ENCODE measurements at regions not wholly inside any gene's neighbourhood (a gene's known extent, or its start where the extent isn't known, plus 50 kb on each side); places are given as distances from the start of the nearest gene placed in this dataset.

- ChIA-PET CTCF (no interaction called here), POLR2A (no interaction called here)
- Mint-ChIP-seq H3K27me3 (ENCODE audit: low read depth) (no peaks in the 10 kb centered on the region), H3K9me3 (peaks cover 23% of the 10 kb centered on the region), H3K27ac (no peak overlapping the region), H3K4me3 (no peak overlapping the region), H3K4me1 (peaks cover 8% of the 10 kb centered on the region), H3K36me3 (no peaks in the 10 kb centered on the region)
- TF ChIP-seq FOXJ3 (CRISPR knock-in tag; IDR thresholded peaks at IDR 0.05; ENCODE audit: borderline replicate concordance) (no peak), SP1 (CRISPR knock-in tag; conservative IDR thresholded peaks at IDR 0.05) (no peak), ZNF416 (CRISPR knock-in tag; IDR thresholded peaks at IDR 0.05) (no peak), ZNF425 (CRISPR knock-in tag; conservative IDR thresholded peaks at IDR 0.05) (no peak), ZMAT4 (CRISPR knock-in tag; IDR thresholded peaks at IDR 0.05) (no peak), ETV6 (CRISPR knock-in tag; IDR thresholded peaks at IDR 0.05) (no peak), HMGA2 (CRISPR knock-in tag; IDR thresholded peaks at IDR 0.05) (no peak), MLX (CRISPR knock-in tag; IDR thresholded peaks at IDR 0.05) (no peak), NR1H2 (CRISPR knock-in tag; IDR thresholded peaks at IDR 0.05) (no peak), OVOL2 (CRISPR knock-in tag; IDR thresholded peaks at IDR 0.05; ENCODE audit: borderline replicate concordance) (no peak), JUN (CRISPR knock-in tag; IDR thresholded peaks at IDR 0.05) (no peak), SOX15 (CRISPR knock-in tag; IDR thresholded peaks at IDR 0.05) (no peak), GTF2I (CRISPR knock-in tag; conservative IDR thresholded peaks at IDR 0.05) (no peak)
- no peak for ATAC-seq
- DNase-seq (ENCODE audit: low spot score), result no peak
Measured at GRCh38 chr15:47475336-47475735, 242.0 kb upstream of the SEMA6D start.

GRCh38 chr15:47477341-47477740 is 240.0 kb upstream of the SEMA6D start:
- Mint-ChIP-seq H3K4me3 (no peak overlapping the region), H3K4me1 (no peaks in the 10 kb centered on the region), H3K9me3 (peaks cover 23% of the 10 kb centered on the region), H3K27me3 (ENCODE audit: low read depth) (no peaks in the 10 kb centered on the region), H3K27ac (no peak overlapping the region), H3K36me3 (no peaks in the 10 kb centered on the region)
- TF ChIP-seq ZSCAN18 (CRISPR knock-in tag; IDR thresholded peaks at IDR 0.05) (no peak), FOXP1 (CRISPR knock-in tag; IDR thresholded peaks at IDR 0.05; ENCODE audit: borderline replicate concordance) (no peak), OVOL2 (CRISPR knock-in tag; IDR thresholded peaks at IDR 0.05; ENCODE audit: borderline replicate concordance) (no peak), ZNF416 (CRISPR knock-in tag; IDR thresholded peaks at IDR 0.05) (no peak), AR (CRISPR knock-in tag; IDR thresholded peaks at IDR 0.05) (no peak), TP53 (CRISPR knock-in tag; IDR thresholded peaks at IDR 0.05) (no peak), ZNF671 (CRISPR knock-in tag; IDR thresholded peaks at IDR 0.05) (no peak), KAT7 (CRISPR knock-in tag; IDR thresholded peaks at IDR 0.05; ENCODE audit: borderline replicate concordance) (no peak), SMAD4 (CRISPR knock-in tag; IDR thresholded peaks at IDR 0.05) (no peak), CBFB (CRISPR knock-in tag; IDR thresholded peaks at IDR 0.05; ENCODE audit: low read depth) (no peak), MYBL2 (CRISPR knock-in tag; IDR thresholded peaks at IDR 0.05) (no peak), ZNF396 (CRISPR knock-in tag; IDR thresholded peaks at IDR 0.05; ENCODE audit: borderline replicate concordance) (no peak)
- CTCF ChIA-PET, result no interaction called here
- DNase-seq (ENCODE audit: low spot score) (no peak), ATAC-seq (no peak)
- POLR2A ChIA-PET, result no interaction called here

Measured in WTC11 (cell line).